ENCODE measurements at regions not wholly inside any gene's neighbourhood (a gene's known extent, or its start where the extent isn't known, plus 50 kb on each side); places are given as distances from the start of the nearest gene placed in this dataset.
"Not testable (repeated sequence)": the region's sequence is repeated elsewhere in the genome, so short reads cannot be mapped to it uniquely, and the experiment has no call there.

DNA sequence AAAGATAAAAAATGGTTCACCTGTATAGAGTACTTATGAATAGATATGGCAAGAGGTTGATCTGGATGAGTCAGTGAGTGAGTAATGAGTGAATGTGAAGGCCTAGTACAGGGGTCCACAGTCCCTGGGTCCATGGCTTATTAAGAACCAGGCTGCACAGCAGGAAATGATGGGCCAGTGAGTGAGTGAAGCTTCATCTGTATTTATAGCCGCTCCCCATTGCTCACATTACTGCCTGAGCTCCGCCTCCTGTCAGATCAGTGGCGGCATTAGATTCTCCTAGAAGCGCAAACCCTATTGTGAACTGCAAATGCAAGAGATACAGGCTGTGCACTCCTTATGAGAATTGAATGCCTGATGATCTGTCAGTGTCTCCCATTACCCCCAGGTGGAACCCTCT, 307.7 kb upstream of the ZNF608 start:
- no peak for DNase-seq

GRCh38 chr5:125056671-125057485, 310.4 kb upstream of the ZNF608 start:
- DNase-seq: no peak

GRCh38 chr5:125057912-125058826, 311.7 kb upstream of the ZNF608 start:
- DNase-seq: no peak

DNA sequence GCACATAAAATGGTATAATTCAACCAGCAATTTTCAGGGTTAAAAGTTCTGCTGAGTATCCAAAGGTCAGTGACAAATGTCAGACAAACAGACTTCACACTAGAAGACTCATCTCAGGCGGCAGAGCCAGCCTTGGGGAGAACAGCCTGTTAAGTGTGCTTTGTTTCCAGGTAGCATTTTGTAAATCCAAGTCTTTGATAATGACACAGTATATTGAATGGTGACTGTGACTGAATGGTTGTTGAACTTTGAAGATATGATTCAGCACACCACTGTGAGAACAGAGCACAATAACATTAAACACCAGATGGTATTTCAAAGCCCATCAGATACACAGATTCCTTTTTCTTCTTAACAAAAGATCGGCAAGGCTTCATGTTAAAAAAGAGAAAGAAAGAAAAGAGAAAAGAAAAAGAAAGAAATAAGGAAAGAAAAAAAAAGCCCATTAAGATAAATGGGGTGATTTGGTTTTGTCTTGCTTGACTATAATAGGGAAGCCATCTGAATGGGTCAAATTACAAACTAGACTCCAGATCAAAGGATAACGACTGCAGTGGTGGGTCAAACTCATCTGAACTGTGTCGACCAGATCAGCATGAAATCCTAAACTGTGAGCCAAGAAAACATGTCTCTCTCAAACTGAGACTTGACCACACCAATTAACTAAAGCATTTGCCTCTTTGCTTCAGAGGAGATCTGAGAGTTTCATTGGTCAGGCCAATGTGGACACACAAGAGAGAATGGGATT, 313.0 kb upstream of the ZNF608 start:
- DNase-seq: no peak

- no peak for DNase-seq
Observed at GRCh38 chr5:125061726-125062125, 315.3 kb upstream of the ZNF608 start.

- DNase-seq: no peak
Observed at GRCh38 chr5:125064621-125065438, 318.4 kb upstream of the ZNF608 start.

DNA sequence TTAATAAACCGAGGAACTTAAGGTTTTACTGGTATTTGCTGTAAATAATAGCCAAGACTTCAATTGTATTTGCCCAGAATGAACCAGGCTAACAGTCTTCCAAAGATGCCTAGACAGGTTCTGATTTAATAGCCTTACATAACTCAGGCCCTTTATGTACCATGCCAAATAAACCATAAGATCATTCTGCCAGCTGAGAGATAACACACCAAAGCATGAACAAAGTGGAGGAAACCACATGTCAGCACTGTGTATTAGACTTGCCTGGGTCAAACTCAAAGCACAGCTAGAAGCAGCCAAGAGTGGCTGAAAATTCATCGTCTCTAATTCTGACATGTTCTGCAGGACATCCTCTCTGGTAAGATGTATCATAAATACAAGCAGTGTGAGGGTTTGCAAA, 319.3 kb upstream of the ZNF608 start:
- no peak for DNase-seq

- DNase-seq: no peak
Observed at GRCh38 chr5:125070961-125071360, 324.5 kb upstream of the ZNF608 start.

DNA sequence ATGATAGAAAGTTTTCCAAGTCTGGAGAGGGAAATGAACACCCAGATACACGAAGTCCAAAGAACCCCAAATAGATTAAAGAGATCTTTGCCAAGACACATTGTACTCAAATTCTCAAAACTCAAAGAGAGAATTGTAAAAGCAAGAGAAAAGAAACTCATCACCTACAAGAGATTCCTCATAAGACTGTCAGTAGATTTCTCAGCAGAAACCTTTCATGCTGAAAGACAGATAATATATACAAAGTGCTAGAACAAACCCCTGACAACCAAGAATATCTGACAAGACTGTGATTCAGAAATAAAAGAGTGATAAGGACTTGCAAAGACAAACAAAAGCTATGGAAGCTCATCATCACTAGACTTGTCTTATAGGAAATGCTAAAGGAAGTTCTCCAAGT, 326.7 kb upstream of the ZNF608 start:
- no peak for DNase-seq

DNA sequence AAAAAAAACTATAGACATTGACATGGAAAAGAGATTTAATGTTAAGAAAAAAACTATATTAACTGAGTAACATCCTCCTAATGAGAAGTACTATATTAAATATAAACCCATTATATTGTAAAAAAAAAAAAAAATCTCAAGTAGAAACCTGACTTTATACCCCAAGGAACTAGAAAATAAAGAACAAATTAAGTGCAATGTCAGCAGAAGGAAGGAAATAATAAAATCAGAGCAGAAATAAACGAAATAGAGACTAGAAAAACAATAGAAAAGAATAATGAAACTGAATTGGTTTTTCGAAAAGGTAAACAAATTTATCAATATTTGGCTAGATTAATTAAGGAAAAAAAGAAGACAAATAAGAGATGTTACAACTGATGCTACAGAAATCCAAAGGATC, 329.1 kb upstream of the ZNF608 start:
- DNase-seq: no peak

DNA sequence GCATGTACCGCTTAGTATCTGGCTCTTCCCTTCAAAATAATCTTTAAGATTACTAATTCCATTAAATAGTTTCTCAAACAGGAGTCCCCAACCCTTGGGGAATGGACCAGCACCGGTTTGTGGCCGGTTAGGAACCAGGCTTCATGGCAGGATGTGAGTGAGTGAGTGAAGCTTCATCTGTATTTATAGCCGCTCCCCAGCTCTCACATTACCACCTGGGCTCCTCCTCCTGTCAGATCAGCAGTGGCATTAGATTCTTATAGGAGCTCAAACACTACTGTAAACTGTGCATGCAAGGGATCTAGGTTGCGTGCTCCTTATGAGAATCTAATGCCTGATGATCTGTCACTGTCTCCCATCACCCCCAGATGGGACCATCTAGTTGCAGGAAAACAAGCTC, 332.6 kb upstream of the ZNF608 start:
- not testable (repeated sequence) for DNase-seq

DNA sequence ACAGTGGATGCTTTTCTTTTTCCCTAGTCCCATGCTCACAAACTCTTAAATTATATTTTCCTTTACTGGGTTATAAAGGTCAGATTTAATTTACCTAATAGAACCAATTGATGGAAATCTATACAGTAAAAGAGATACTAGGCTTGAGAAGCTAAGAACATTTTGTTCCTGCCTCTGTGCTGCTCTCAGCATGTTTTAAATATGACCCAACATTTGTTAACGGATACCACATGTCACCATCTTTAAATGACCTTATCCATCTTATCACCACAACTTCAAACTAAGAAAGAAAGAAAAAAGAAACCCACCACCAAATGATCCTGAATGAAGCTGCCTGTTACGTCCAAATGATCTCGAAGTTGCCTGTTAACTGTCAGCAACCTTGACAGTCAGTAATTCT, 334.7 kb upstream of the ZNF608 start:
- DNase-seq: no peak

DNA sequence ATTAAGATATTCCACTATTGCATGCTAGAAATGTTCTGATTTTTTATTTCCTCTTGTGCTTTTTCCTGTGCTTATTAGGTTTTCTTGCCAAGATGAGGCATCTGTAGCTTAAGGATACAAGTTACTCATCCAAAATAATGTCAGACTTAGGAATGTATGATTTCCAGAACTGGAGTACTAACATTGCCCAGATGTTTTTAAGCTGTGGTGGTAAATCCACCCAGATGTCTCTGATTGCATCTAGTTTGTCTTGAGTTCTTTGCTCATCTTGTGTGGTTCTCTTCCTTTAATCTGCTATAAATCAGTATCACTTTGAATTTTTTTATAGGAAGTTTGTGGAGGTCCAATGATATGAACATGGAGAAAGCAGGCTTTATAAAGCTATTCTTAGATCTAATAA, 337.5 kb upstream of the ZNF608 start:
- DNase-seq: no peak

- DNase-seq: no peak
Observed at GRCh38 chr5:125085797-125086505, 339.5 kb upstream of the ZNF608 start.

GRCh38 chr5:125088522-125089105, 342.2 kb upstream of the ZNF608 start:
- no peak for DNase-seq

- not testable (repeated sequence) for DNase-seq
Observed at GRCh38 chr5:125092138-125092537, 345.7 kb upstream of the ZNF608 start.

GRCh38 chr5:125093776-125094175, 347.3 kb upstream of the ZNF608 start:
- no peak for DNase-seq

- DNase-seq: no peak
Observed at GRCh38 chr5:125100342-125100741, 353.9 kb upstream of the ZNF608 start.

DNA sequence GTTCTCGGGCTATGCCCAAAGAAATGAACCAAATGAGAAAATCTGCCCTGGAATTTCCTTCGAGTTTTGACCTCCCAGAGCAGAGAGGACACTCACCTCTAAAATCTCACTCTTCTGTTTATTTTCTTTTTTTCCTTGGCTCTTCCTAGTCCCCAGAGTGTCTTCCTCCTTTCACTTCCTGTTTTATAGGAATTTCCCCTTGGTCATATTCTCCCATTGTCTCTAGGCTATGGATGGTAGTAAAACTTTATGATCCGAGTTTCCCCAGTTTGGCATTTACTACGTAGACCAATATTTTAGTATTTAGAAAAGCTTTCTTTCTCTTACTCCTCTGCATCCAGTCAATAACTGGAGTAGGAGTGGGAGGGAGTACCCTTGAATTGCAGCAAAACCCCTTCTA, 354.5 kb upstream of the ZNF608 start:
- DNase-seq: no peak

DNA sequence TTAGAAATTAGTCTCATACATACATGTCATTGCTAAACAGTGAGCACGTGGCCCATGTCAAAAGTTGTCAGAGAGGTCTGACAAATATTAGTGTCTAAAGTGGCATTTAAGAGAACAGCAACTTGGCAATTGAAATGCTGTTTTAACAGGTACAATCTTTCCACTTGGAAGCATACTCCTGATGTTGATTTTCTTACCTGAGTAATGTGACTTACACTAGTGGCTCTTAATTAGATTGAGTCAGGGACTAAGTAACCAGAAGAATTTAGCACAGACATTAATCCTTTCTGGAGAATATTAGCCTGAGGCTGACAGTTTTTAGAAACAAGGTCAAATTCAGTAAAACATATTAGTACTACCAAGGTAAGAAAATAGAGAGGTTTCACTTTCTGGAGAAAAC, 357.0 kb upstream of the ZNF608 start:
- no peak for DNase-seq

DNA sequence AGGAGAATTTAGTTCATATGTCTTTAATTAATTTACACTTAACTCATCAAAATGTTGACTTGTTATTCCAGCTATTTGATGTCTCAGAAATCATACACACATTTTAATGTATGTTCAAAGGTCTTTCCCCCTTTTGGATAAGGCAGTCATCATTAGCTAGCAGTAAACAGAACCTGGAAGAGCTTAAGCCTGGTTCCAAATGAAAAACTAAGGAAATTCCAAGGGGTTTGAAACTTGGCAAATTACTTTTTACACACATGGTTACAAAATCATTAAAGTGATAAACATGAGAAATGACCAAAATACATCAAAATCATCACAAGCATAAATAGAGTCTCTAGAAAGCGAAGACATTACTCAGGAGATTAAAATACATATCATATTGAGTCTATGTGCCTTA, 359.8 kb upstream of the ZNF608 start:
- no peak for DNase-seq
